ENCODE measurements at regions not wholly inside any gene's neighbourhood (a gene's known extent, or its start where the extent isn't known, plus 50 kb on each side); places are given as distances from the start of the nearest gene placed in this dataset.

- H3K79me2 ChIP-seq (ENCODE audit: insufficient read depth), result no peaks in the 10 kb centered on the region
- H3K9ac ChIP-seq, result no peak overlapping the region
- no peak overlapping the region for H3K4me3 ChIP-seq (ENCODE audit: low read depth in 2 of 2, low read length in 1 of 2)
- 60% methylated on average over 2 of the region's 2 CpGs for WGBS (ENCODE audit: low lambda C conversion rate)
- no peaks in the 10 kb centered on the region for H3F3A ChIP-seq (replicated peaks; ENCODE audit: insufficient read depth)
- H2AFZ ChIP-seq (ENCODE audit: low read depth), result no peak overlapping the region
- H3K27me3 ChIP-seq (ENCODE audit: insufficient read depth), result no peaks in the 10 kb centered on the region; the same call in 1 of the 2 replicates
- H3K9me2 ChIP-seq, result no peaks in the 10 kb centered on the region
- TF ChIP-seq RFX5 (IDR thresholded peaks at IDR 0.05; ENCODE audit: low read length), result no peak
- H3K4me1 ChIP-seq (ENCODE audit: control insufficient read depth in 1 of 2, insufficient read depth in 2 of 2, low read depth in 1 of 2, low read length in 1 of 2), result no peaks in the 10 kb centered on the region
- no peaks in the 10 kb centered on the region for H3K9me3 ChIP-seq
- ChIA-PET CTCF (interaction anchor here (1.3 kb wide), 1 partner anchor 8 kb away, joined by 3 read pairs; no protein-coding TSS in a partner anchor), POLR2A (no interaction called here)
- no peak overlapping the region for H3K27ac ChIP-seq (ENCODE audit: low read depth in 2 of 2, low read length in 1 of 2)
- DNase-seq, result no peak
- no peaks in the 10 kb centered on the region for H3K36me3 ChIP-seq (replicated peaks in 1 of 2; ENCODE audit: control insufficient read depth in 1 of 2, insufficient read depth in 2 of 2, low read length in 1 of 2)
- no peak overlapping the region for H3K4me2 ChIP-seq
- no peaks in the 10 kb centered on the region for H4K20me1 ChIP-seq (ENCODE audit: insufficient read depth)
Observed at GRCh38 chr1:222012816-222013215, 270.9 kb upstream of the DUSP10 start.

- Histone ChIP-seq H3K27me3 (ENCODE audit: insufficient read depth) (no peaks in the 10 kb centered on the region; the same call in 1 of the 2 replicates), H3K79me2 (ENCODE audit: insufficient read depth) (no peaks in the 10 kb centered on the region), H2AFZ (ENCODE audit: low read depth) (no peak overlapping the region), H3K27ac (ENCODE audit: low read depth in 2 of 2, low read length in 1 of 2) (no peak overlapping the region), H3K9ac (no peak overlapping the region), H3K9me2 (no peaks in the 10 kb centered on the region), H3K36me3 (replicated peaks in 1 of 2; ENCODE audit: control insufficient read depth in 1 of 2, insufficient read depth in 2 of 2, low read length in 1 of 2) (no peaks in the 10 kb centered on the region), H3F3A (replicated peaks; ENCODE audit: insufficient read depth) (no peaks in the 10 kb centered on the region), H3K9me3 (no peaks in the 10 kb centered on the region), H4K20me1 (ENCODE audit: insufficient read depth) (no peaks in the 10 kb centered on the region), H3K4me1 (ENCODE audit: control insufficient read depth in 1 of 2, insufficient read depth in 2 of 2, low read depth in 1 of 2, low read length in 1 of 2) (no peaks in the 10 kb centered on the region; a peak in 1 of 4 replicates), H3K4me2 (no peak overlapping the region), H3K4me3 (ENCODE audit: low read depth in 2 of 2, low read length in 1 of 2) (no peak overlapping the region)
- CTCF ChIA-PET, result no interaction called here
- no peak for DNase-seq
- POLR2A ChIA-PET, result no interaction called here
- TF ChIP-seq TEAD4 (IDR thresholded peaks at IDR 0.05; ENCODE audit: borderline replicate concordance, insufficient read depth) (no peak), GATA2 (CRISPR knock-in tag; IDR thresholded peaks at IDR 0.05) (no peak), ELF1 (IDR thresholded peaks at IDR 0.05) (no peak), SIN3A (IDR thresholded peaks at IDR 0.05; ENCODE audit: borderline replicate concordance, low read depth, low read length) (no peak), NRF1 (IDR thresholded peaks at IDR 0.05; ENCODE audit: low read depth, low read length) (no peak), RCOR1 (IDR thresholded peaks at IDR 0.05; ENCODE audit: low read length) (no peak), FOXM1 (IDR thresholded peaks at IDR 0.05; ENCODE audit: low read depth) (no peak), USF1 (IDR thresholded peaks at IDR 0.05; ENCODE audit: borderline replicate concordance, low read depth) (no peak), REST (IDR thresholded peaks at IDR 0.05; ENCODE audit: low read depth, low read length) (no peak), RFX5 (IDR thresholded peaks at IDR 0.05; ENCODE audit: low read length) (no peak)
- WGBS (ENCODE audit: low lambda C conversion rate), result 68% methylated on average over 1 of the region's 1 CpG
Observed at GRCh38 chr1:222010306-222010705, 268.4 kb upstream of the DUSP10 start.
